GM23248 (cell line): ENCODE measurements at regions not wholly inside any gene's neighbourhood (a gene's known extent, or its start where the extent isn't known, plus 50 kb on each side); places are given as distances from the start of the nearest gene placed in this dataset.

ENCODE experiments used
- EZH2 ChIP-seq: fragments of 200-600 bp; sonication (generic); IDR thresholded peaks from 2 replicates; pipeline ENCODE4 v1.6.1; 2018; ENCODE audit warnings: antibody characterized with exemption, mild to moderate bottlenecking; ENCODE audit not compliant: insufficient read depth, poor library complexity, severe bottlenecking
- EZH2phosphoT487 ChIP-seq: fragments of 200-600 bp; sonication (generic); IDR thresholded peaks from 2 replicates; pipeline ENCODE4 v1.6.1; 2018; ENCODE audit warnings: antibody characterized with exemption, moderate library complexity, mild to moderate bottlenecking, low read depth; ENCODE audit not compliant: insufficient read depth

GRCh38 chr7:121761399-121761798 lies 111.6 kb upstream of the PTPRZ1 start:
- TF ChIP-seq EZH2 (no peak), EZH2phosphoT487 (no peak)
